Cardiac fibroblast (primary cell): ENCODE measurements at regions not wholly inside any gene's neighbourhood (a gene's known extent, or its start where the extent isn't known, plus 50 kb on each side); places are given as distances from the start of the nearest gene placed in this dataset.

Experiments used
- DNase-seq, 2 donors: peaks; one replicate each; pipeline versions ENCODE4 v3.0.0 to v3.0.0-alpha.2; 2010; ENCODE audit warnings: low read depth in 2 of 2
- H3K4me3 ChIP-seq, 2 donors: replicated peaks in 1 of 2; 1 replicate in 1 of 2; 2 replicates in 1 of 2; pipeline ENCODE4 v1.5.1; 2011; ENCODE audit warnings: low read depth in 2 of 2, low read length in 2 of 2, mild to moderate bottlenecking in 2 of 2, moderate library complexity in 1 of 2
- CTCF ChIP-seq: IDR thresholded peaks from one replicate; pipeline ENCODE4 v1.5.1; 2011; ENCODE audit warnings: low read depth, mild to moderate bottlenecking, low read length, inconsistent platforms

- no peak for DNase-seq
- TF ChIP-seq CTCF = no peak
- no peak overlapping the region for H3K4me3 ChIP-seq
These were observed 1019.5 kb upstream of the MAP3K7 start for GRCh38 chr6:91606148-91606901.

GRCh38 chr6:91600561-91600960 is 1013.7 kb upstream of the MAP3K7 start:
- no peak for DNase-seq
- no peak for TF ChIP-seq CTCF

GRCh38 chr6:91590191-91590590 is 1003.3 kb upstream of the MAP3K7 start:
- DNase-seq = no peak
- TF ChIP-seq CTCF = no peak
- no peak overlapping the region for H3K4me3 ChIP-seq

More at GRCh38 chr6:91600561-91600960, 1013.7 kb upstream of the MAP3K7 start:
- no peak overlapping the region for H3K4me3 ChIP-seq

GRCh38 chr6:91580635-91581034 is 993.8 kb upstream of the MAP3K7 start:
- H3K4me3 ChIP-seq = no peak overlapping the region
- no peak for TF ChIP-seq CTCF
- no peak for DNase-seq

- no peak for DNase-seq
- H3K4me3 ChIP-seq = no peak overlapping the region
- no peak for TF ChIP-seq CTCF
These were observed 988.2 kb upstream of the MAP3K7 start for GRCh38 chr6:91575032-91575431.

- TF ChIP-seq CTCF = no peak
- no peak overlapping the region for H3K4me3 ChIP-seq
- no peak for DNase-seq
These were observed 987.0 kb upstream of the MAP3K7 start for GRCh38 chr6:91573826-91574416.
